Left colon (tissue), 2 donors: ENCODE measurements at regions not wholly inside any gene's neighbourhood (a gene's known extent, or its start where the extent isn't known, plus 50 kb on each side); places are given as distances from the start of the nearest gene placed in this dataset.

Experiments
- ATAC-seq: fragments of 200-7000 bp; cut with Tn5 transposase; one replicate; pipeline ENCODE4 v1.9.1; 2020; ENCODE audit warnings: mild to moderate bottlenecking, moderate library complexity
- DNase-seq, 2 donors: peaks; one replicate each; pipeline ENCODE4 v3.0.0-alpha.2; 2020
- intact Hi-C, 2 donors: fragments of 100-400 bp; cut with DNase I in 1 of 2; cut with micrococcal nuclease in 1 of 2; formaldehyde crosslinking; loops; one replicate each; pipeline versions ENCODE4 v1.11.2 to v1.14.0; 2022; cut with DNase I, micrococcal nuclease
- donor health status: DM: no; HTN: no; CAD: no.
- donor health status: DM: yes; HTN: yes; CAD: no.

DNA sequence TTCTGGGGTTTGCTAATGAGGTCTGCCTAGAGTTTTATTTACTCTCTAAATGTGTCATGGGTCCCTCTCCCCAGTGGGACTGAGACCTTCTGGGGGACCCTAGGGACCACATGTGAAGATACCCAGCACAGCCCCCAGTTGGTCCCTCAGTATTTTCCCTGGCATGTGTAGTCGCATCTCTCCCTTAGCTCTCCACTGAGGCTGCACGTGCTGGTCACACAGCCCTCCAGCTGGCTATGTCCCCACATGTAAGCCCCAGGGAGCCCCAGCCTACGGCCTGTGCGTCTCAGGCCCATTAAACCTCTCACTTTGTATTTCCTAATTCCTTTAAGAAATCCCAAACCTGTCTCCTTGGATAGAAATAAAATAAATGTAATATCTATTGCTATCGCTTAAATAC, 189.6 kb upstream of the TSHZ3 start:
- no peak for ATAC-seq
- intact Hi-C loops: no loop called here
- DNase-seq: no peak

DNA sequence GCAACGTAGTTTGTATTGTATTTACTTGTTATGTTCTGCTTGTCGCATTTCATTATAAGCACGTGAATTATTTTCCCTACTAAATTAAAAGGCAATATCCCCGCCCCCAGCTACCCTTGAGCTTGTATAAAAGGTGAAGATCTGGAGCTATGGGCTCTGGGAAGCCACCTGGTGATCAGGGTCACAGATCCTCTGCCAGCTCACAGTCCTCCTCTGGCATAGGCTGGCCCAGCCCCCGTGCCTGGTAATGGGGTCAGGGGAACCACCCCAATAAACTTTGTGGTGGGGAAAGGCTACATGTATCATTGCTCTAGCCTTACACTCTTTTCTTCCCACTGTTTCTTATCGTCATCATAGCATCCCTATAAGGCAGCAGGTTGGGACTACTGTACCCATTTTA, 190.2 kb upstream of the TSHZ3 start:
- intact Hi-C loops: no loop called here
- DNase-seq: no peak
- no peak for ATAC-seq

DNA sequence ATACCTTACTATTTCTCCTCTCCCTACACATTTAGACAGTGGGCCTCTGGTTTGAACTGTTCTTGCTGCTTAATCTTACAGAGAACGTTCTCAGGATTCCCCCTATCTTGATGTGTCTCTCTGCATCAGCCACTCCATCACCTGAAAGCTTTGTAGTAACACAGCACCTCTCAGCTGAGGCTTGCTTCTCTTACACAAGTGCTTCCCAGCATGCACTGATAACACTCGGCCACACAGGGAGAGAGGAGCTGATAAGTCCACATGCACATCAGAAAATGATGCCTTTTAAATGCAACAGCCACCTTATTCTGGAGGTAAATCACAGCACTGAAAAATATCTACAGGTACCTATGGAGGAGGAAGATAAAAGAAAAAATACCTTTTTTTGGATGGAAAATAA, 192.2 kb upstream of the TSHZ3 start:
- DNase-seq (no peak), ATAC-seq (no peak)
- intact Hi-C loops: no loop called here

DNA sequence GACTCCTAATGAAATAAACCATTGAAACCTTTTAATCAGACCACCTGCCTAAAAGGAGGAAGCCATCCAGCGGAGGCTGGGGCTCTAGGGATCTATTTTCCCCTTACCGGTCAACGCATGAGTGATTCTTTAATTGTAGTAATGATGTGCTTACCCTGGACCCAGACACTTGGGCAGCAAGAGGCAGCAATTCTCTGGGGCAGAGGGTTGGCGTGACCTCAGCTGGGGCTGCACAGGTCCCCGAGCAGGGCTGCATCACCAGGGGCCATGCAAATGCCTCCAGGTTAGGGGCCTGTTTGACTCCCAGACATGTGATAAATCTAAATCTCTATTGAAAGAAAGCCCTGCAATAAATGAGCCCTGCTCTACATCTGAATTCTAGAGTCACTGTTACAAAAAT, 194.2 kb upstream of the TSHZ3 start:
- DNase-seq: no peak
- intact Hi-C loops: no loop called here
- no peak for ATAC-seq

DNA sequence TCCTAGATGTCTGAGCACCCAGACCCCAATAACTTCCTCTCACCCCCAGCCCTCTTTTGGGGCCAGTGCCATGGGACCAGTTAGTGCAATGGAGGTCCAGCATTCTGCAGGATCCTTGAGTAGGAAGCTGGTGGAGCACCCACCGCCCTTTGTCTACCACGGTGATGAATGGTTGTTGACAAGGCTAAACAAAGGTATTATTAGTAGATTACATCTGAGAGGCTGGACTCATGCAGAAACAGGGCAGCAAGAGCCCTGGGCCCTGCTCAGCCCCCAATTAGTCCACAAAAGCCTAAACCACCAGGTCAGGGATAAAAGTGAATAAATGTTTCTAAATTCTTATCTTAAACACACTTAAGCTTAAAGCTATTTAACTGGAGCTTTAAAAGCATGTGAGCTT, 196.5 kb upstream of the TSHZ3 start:
- DNase-seq (no peak), ATAC-seq (no peak)
- intact Hi-C loops: no loop called here

DNA sequence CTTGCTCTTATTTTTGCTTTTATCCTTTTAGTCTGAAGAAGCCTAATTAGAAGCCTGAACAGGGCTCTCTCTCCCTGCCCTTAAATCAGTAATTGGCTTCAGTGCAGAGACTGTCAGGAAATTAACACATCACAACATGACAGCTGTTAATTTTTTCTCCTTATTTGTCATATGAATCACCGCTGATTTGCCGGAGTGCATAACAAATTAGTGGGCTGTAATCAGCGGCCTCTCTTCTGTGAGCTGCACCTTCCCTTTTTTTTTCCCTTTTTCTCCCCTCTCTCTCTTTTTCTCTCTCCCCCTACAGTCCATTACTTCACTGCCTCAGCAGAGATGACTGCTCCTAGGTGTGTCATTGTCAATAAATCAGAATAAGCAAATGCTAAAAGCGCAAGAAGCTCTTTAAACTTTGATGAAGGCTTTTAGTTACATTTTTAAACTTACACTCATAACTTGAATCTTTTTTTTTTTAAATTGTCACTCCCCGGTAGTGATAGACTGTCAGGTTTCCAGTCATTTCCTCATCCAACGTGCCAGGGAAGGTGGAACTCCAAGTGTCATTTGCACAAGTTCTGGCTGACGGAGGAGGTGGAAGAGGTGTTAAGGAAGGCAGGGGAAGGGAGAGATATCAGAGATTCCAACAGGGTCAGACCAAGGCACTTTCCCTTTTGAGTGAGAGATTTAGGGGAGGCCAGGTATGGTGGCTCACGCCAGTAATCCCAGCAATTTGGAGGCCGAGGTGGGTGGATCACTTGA, 197.1 kb upstream of the TSHZ3 start:
- intact Hi-C loops: no loop called here
- no peak for DNase-seq
- no peak for ATAC-seq

DNA sequence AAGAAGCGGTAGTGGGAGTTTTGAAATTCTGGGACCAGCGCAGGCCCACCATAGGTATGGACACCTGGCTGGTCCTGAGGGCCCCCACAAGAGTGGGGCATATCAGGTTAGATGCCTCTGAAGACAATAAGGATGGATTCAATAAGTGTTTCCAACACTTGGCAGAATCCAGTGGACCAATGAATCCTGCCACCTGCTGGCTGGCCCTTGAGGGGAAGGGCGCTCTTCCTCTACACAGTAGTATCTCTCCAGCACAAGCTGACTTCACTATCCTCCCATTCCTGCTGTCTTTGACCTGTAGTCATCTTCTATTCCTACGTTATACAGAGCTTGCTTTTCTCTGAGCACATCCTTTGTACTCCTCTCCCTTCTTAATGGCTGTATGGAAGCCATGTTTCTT, 199.7 kb upstream of the TSHZ3 start:
- DNase-seq (peak in 1 of 2 donors; percentile 15), ATAC-seq (no peak)
- intact Hi-C loops: no loop called here

DNA sequence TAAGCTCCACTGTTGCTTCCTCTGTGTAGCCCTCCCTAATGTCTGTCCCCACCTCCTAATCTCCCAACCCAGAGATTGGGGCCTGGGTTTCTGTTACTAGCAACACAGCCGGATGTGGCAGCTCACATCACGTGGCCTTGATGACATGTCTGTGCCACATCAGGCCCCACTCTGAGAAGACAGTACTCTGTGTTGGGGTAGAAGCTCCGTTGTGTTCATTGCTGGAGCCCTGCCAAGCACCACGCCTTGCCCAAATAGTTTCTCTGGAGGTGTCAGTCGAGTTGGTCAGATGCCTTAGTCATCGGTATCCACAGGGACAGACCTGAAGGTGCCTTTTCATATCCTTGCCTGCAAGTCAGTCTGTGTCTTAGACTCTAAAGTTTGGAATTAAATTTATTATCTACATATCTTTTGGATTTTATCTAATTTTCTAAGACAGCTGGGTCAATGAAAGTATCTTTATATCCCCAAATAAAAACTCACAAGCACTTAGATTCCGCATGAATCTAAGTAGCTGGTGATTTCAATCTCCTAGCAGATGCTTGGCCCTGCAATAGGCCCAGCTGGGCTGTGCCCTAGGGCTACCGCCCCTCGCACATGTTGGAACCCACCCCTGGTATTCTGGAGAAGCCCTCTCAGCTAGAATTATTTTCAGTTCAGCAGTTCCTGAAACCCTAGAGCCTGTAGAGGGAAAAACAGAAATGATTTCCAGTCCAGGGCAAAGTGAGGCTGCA, 204.0 kb upstream of the TSHZ3 start:
- intact Hi-C loops: no loop called here
- DNase-seq (no peak), ATAC-seq (no peak)

DNA sequence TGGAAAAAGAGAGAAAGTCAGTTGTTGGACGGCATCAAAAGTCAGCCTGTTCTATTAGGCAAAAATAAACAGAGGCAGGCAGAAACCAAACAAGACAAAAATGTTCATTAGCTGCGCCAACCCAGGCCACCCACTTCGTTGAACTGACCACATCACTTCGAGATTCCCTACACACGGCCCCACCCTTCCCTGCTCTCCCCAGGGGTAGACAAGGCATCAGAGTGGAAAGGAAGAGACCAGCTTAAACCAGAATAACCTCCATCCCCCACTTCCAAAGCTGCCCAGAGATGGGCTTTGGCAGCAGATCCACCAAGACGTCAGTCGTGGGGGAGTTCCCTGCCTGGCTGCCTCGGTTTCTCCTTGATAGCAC, 204.6 kb upstream of the TSHZ3 start:
- intact Hi-C loops: no loop called here
- no peak for ATAC-seq

DNA sequence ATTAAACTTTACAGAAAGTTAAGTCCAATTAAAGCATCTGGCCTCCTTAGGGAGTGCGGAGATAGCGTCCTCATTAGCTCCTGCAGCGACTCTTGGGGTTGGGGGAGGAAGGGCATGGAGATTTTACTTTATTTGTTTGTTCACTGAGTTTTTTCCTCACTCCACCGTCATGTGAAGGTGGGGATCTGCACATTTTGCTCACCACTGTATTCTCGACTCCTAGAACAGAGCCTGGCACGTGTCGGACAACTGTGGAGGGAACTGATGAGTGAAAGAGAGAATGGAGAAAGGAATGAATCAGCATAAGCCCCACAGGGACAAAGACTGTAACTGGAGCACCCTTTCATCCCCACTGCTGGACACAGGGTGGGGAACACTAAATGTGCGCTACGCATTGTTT, 205.1 kb upstream of the TSHZ3 start:
- intact Hi-C loops: no loop called here
- ATAC-seq: no peak

More for the DNA sequence above, 204.6 kb upstream of the TSHZ3 start:
- DNase-seq: peak in 1 of 2 donors; percentile 9

DNA sequence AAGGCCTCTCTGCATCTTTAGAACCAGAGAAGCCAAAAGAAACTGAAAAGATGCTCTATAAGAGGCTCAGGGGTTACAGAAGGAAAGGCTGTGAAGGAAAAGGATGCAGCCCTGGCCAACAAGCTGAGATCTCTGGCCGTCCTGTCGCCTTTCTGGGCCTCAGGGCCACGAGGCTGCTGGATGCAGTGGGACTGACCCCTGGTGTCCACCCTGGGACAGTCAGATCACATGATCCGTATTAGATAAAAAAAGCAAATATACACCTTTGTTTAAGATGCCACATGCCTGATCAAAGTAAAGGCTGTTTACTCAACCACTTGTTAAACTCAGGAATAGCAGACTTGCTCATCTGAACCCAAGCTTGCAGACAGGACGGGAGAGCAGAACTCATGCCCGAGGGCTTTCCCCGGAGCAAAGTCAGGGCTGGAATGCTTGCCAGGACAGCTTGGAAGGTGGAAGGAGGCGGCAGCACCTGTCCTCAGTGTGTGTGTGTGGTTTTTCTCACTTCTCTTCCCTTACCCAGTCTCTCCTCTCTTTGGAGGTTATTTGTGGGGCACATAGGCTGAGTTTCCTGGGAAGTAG, 206.5 kb upstream of the TSHZ3 start:
- intact Hi-C loops: no loop called here
- DNase-seq (no peak), ATAC-seq (no peak)

More for the DNA sequence above, 205.1 kb upstream of the TSHZ3 start:
- no peak for DNase-seq

DNA sequence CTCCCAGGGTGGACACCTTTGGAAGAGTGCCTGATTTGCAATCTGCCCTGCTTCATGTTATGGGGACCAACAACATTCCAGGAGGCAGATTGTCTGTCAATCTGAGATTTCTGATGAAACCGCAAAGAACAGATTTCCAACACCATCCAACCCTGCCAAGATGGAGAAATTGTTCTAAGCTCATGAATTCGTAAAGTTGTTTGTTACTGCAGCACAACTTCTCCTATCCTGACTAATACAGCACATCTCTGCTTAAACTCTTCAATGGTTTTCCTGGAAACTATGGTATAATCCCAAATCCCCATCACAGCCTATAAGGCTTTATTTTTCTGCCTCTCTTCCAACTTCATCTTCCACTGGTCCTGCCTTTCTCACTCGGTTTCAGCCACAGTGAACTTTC, 210.3 kb upstream of the TSHZ3 start:
- DNase-seq (no peak), ATAC-seq (no peak)
- intact Hi-C loops: no loop called here

DNA sequence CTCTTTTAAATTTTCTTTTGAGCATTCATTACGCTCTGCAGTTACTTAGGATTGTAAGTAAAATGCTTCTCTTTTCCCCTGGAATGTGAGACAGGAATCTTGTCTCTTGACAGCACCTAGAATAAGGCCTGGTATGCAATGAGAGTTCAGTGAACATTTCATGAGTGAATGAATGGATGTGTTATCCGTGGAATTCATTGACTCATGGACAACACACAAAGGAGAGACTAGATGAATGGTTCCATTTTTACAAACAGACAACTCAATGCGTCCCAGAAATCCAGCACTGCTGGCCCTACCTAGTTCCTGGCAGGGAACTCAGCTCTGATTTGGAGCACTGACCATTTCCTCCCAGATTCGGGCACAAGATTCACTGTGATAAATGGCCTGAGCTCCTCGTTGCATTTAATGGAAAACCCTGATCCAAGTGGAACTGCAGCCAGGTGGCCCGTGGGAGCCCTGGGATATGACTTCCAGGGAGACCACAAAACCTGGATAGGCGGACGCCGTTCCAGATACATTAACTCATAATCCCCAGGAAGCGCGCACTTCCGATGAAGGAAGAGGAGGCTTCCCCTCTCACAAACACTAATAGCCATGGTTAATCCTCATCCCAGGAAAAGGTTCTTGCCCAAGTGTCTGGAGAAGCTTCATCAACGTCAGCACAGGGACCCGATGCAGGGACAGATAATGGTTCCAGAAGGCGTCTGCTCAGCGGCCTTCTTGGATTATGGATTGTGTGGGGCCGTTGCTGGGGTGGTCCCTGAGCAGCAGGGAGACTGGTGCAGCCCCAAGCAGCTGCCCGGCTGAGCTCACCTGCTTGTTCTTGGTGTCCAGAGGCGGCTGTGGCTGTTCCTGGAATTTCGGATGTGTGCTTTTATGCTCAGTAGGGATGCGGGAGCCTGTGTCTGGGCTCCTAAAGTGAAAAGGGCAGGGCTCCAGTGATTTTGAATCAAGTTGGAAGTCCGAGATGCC, 211.1 kb upstream of the TSHZ3 start:
- intact Hi-C loops: no loop called here
- no peak for ATAC-seq
- DNase-seq: no peak

DNA sequence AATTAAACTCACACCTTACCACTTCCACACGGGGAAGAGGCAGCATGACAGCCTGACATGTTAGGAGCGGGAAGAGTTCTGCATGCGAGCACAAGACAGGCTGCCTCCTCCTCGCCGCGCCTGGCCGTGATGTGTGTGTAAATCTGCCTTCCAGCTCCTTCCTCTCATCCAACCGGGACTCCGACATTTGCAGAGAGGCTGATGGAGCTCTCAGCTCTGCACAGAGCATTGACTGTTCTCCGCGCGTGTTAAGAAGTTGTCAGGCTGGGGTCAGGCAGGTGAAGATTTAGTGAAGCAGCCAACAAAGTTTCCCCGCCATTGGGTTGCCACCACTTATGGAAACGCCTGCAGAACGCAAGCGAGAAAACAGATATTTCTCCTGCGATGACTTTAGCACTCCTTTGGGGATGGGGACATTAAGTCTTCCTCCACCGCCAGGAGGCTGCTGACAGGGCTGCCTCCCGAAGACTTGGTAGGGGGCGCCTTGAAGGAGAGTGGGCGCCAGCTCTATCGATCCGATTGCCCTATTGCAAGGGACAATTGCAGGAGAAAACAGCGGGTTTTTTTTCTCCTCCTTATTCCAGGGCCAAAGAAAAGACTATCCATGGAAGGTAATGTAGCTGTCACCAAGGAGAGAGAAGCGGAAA, 213.9 kb upstream of the TSHZ3 start:
- DNase-seq: no peak
- ATAC-seq: no peak
- intact Hi-C loops: no loop called here

DNA sequence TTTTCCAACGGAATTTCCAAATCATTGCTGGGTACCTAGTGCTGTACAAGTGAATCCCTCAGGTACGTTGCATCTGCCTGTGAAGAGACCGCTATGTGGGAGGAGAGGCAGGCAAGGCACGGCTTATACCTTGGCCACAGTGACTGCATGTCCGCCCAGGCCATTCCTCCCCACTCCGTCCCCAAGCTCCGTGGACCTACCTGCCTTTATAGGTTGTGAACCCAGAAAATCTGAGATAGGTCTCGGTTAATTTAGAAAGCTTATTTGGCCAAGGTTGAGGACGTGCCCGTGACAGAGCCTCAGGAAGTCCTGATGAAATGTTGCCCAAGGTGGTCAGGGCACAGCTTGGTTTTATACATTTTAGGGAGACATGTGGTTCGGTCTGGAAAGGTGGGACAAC, 218.5 kb upstream of the TSHZ3 start:
- DNase-seq (no peak), ATAC-seq (no peak)
- intact Hi-C loops: no loop called here

DNA sequence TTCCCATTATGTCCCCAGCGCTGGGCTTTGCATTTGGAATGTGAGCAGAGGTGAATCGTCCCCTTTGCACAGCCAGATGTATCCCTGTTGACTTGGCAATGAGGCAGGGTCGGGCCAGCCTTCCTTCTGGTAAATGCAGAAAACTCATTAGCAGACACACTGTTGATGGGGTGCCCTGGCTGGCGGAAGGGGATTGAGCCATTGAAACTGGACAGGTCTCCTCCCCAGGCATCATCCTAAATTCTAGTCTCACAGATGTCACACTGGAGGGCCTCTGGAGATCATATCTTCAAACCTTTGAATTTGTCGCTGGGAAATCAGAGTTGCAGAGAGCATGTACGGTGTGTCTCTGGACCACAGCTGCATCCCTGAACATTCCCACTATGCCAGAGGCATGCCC, 219.5 kb upstream of the TSHZ3 start:
- DNase-seq: no peak
- ATAC-seq: no peak
- intact Hi-C loops: no loop called here

DNA sequence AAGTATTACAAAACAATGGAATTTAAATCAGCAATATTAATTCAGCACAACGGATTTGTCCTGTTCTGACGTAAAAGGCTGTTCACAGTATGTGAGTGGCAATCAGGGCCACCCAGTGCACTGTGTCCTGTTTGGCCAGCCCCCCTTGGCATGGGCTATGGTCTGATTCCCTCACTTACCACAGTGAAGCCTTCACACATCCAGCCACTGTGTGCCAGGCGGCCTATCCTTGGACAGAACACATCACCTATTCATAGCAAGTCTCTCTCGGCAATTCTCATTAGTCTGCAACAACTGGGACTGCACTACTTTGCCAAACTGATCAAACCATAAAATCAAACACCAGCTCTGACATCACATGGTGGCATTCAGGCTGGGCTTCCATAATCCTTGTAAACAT, 221.5 kb upstream of the TSHZ3 start:
- intact Hi-C loops: no loop called here
- ATAC-seq (no peak), DNase-seq (no peak)

DNA sequence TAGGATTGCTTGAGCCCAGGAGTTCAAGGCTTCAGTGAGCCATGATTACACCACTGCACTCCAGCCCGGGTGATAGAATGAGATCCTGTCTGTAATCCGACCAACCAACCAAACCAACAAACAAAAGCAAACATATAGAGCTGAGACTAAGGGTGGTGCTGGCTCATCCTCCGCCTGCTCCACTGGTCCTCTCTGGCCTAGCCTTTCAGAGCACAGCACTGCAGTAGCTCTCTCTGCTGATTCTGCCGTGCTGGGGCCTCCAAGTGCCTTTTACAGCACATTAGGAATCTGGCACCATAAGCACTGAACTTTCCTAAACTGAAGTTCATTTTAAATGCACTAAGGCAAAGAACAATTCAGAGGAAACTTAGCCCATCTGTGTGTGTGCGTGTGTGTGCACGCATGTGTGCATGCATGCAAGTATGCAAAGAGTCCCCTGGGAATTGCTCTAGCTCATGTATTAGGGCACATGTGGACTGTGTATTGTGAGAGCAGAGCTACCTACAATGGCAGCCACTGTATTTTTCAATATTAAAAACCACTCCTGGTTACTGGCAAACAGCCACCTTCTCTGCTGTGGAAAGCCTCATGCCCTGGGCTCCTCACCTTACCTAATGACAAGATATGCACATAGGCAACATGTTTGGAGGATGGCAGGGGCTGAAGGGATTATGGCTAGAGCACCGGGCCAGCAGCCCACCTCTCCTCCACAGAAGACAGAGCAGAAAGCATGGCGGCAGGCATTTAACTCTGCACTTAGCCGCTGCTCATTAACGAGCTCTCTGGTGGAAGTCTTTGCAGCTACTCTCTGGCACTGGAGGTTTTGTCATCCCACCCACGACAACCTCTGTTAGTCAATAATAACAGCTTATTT, 223.1 kb upstream of the TSHZ3 start:
- DNase-seq: no peak
- ATAC-seq: no peak
- intact Hi-C loops: no loop called here
